C1 segment of cervical spinal cord (tissue), 14 donors: ENCODE measurements at regions not wholly inside any gene's neighbourhood (a gene's known extent, or its start where the extent isn't known, plus 50 kb on each side); places are given as distances from the start of the nearest gene placed in this dataset.
"Not testable (repeated sequence)": the region's sequence is repeated elsewhere in the genome, so short reads cannot be mapped to it uniquely, and the experiment has no call there.

ENCODE experiments used
- DNase-seq, 14 donors: peaks; one replicate each; lab custom pipeline; 2025; lab: John Stamatoyannopoulos, UW

- DNase-seq: no peak
Observed at GRCh38 chr14:104477117-104477623, 102.4 kb upstream of the C14orf180 start.

- DNase-seq: no peak
Observed at GRCh38 chr14:104477666-104478380, 101.7 kb upstream of the C14orf180 start.

GRCh38 chr14:104478656-104479055 is 100.9 kb upstream of the C14orf180 start:
- no peak for DNase-seq

GRCh38 chr14:104479901-104480300 is 99.7 kb upstream of the C14orf180 start:
- DNase-seq: no peak

- DNase-seq: no peak
Observed at GRCh38 chr14:104481323-104481722, 98.2 kb upstream of the C14orf180 start.

- DNase-seq: not testable (repeated sequence)
Observed at GRCh38 chr14:104482017-104482416, 97.5 kb upstream of the C14orf180 start.

GRCh38 chr14:104486222-104486923 is 93.2 kb upstream of the C14orf180 start:
- DNase-seq: no peak

GRCh38 chr14:104494483-104494882 is 85.1 kb upstream of the C14orf180 start:
- DNase-seq: no peak

GRCh38 chr14:104496095-104496494 is 83.5 kb upstream of the C14orf180 start:
- no peak for DNase-seq

GRCh38 chr14:104499784-104500760 is 79.5 kb upstream of the C14orf180 start:
- no peak for DNase-seq

- DNase-seq: no peak
Observed at GRCh38 chr14:104502060-104502459, 77.5 kb upstream of the C14orf180 start.

- no peak for DNase-seq
Observed at GRCh38 chr14:104503691-104504090, 75.9 kb upstream of the C14orf180 start.

- DNase-seq: no peak
Observed at GRCh38 chr14:104504172-104504735, 75.3 kb upstream of the C14orf180 start.

- DNase-seq: no peak
Observed at GRCh38 chr14:104505085-104506074, 74.2 kb upstream of the C14orf180 start.

- no peak for DNase-seq
Observed at GRCh38 chr14:104506461-104507253, 72.9 kb upstream of the C14orf180 start.

- DNase-seq: no peak
Observed at GRCh38 chr14:104507443-104507842, 72.1 kb upstream of the C14orf180 start.

- no peak for DNase-seq
Observed at GRCh38 chr14:104509673-104510072, 69.9 kb upstream of the C14orf180 start.

GRCh38 chr14:104510216-104510615 is 69.3 kb upstream of the C14orf180 start:
- no peak for DNase-seq
